Karpas-422 (cell line): ENCODE measurements at regions not wholly inside any gene's neighbourhood (a gene's known extent, or its start where the extent isn't known, plus 50 kb on each side); places are given as distances from the start of the nearest gene placed in this dataset.

Source experiments
- DNase-seq: peaks from one replicate; pipeline ENCODE4 v3.0.0-alpha.2; 2015
- H2AFZ ChIP-seq: fragments of 200-600 bp; sonication (generic); 2 replicates; pipeline ENCODE4 v1.6.1; 2014; ENCODE audit warnings: antibody characterized with exemption, low read length, mixed read lengths
- H3K27ac ChIP-seq: fragments of 200-600 bp; sonication (generic); 2 replicates; pipeline ENCODE4 v1.5.1; 2014; ENCODE audit warnings: mild to moderate bottlenecking, low read length, moderate library complexity
- H3K27me3 ChIP-seq: fragments of 200-600 bp; sonication (generic); 2 replicates; pipeline ENCODE4 v1.6.1; 2014; ENCODE audit warnings: low read length, mixed read lengths
- H3K36me3 ChIP-seq: fragments of 200-600 bp; sonication (generic); 2 replicates; pipeline ENCODE4 v1.6.1; 2014; ENCODE audit warnings: low read length, mixed read lengths; ENCODE audit not compliant: insufficient read depth
- H3K4me1 ChIP-seq: fragments of 200-600 bp; sonication (generic); 2 replicates; pipeline ENCODE4 v1.6.1; 2014; ENCODE audit warnings: mild to moderate bottlenecking, low read length, mixed read lengths
- H3K4me2 ChIP-seq: fragments of 200-600 bp; sonication (generic); 2 replicates; pipeline ENCODE4 v1.6.1; 2014; ENCODE audit warnings: low read length, low read depth, mild to moderate bottlenecking; ENCODE audit not compliant: poor library complexity, severe bottlenecking
- H3K4me3 ChIP-seq: fragments of 200-600 bp; sonication (generic); 2 replicates; pipeline ENCODE4 v1.5.1; 2014; ENCODE audit warnings: mild to moderate bottlenecking, antibody characterized with exemption, low read length, mixed read lengths
- H3K79me2 ChIP-seq: fragments of 200-600 bp; sonication (generic); 2 replicates; pipeline ENCODE4 v1.6.1; 2014; ENCODE audit warnings: mild to moderate bottlenecking, low read length, mixed read lengths
- H3K9ac ChIP-seq: fragments of 200-600 bp; sonication (generic); 2 replicates; pipeline ENCODE4 v1.6.0; 2014; ENCODE audit warnings: low read length
- H3K9me2 ChIP-seq: fragments of 200-600 bp; sonication (generic), shearing (Covaris generic); replicated peaks from 2 replicates; pipeline ENCODE4 v1.6.0; 2014; ENCODE audit warnings: mild to moderate bottlenecking, low read length, moderate library complexity; ENCODE audit not compliant: insufficient read depth
- H3K9me3 ChIP-seq: fragments of 300-700, 200-600 bp; sonication (generic); 2 replicates; pipeline ENCODE4 v1.6.1; 2014; ENCODE audit warnings: low read length, mixed read lengths
- H4K20me1 ChIP-seq: fragments of 200-600 bp; sonication (generic); 2 replicates; pipeline ENCODE4 v1.6.1; 2014; ENCODE audit warnings: mild to moderate bottlenecking, antibody characterized with exemption, low read length, low read depth; ENCODE audit not compliant: insufficient read depth

DNA sequence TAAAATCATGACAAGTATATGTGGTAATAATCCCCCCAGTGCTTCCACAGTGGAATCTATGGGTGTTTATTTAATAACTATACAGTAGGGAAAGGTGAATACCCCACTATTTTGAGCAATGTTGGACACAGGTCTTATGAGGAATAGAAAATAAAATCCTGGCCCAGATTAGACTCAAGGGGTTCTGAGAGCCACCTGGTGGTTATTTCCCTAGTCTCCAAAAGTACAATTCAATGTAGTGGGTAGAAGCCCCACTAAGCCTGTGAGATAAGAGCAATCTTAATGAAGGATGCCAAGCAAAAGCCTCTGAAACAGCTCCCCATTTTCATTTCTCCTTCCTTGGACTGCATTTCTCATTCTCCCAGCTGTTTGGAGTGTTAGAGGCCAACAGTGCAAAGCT, 328.2 kb upstream of the NR3C2 start:
- Histone ChIP-seq H3K4me1 (no peaks in the 10 kb centered on the region), H3K9ac (no peak overlapping the region), H4K20me1 (no peaks in the 10 kb centered on the region), H3K4me2 (no peak overlapping the region), H3K9me3 (peaks cover 8% of the 10 kb centered on the region), H3K9me2 (peaks cover 8% of the 10 kb centered on the region; the same call in 1 of the 2 replicates), H3K79me2 (no peaks in the 10 kb centered on the region), H2AFZ (no peak overlapping the region), H3K36me3 (no peaks in the 10 kb centered on the region), H3K4me3 (no peak overlapping the region), H3K27ac (no peak overlapping the region), H3K27me3 (no peaks in the 10 kb centered on the region)
- no peak for DNase-seq

DNA sequence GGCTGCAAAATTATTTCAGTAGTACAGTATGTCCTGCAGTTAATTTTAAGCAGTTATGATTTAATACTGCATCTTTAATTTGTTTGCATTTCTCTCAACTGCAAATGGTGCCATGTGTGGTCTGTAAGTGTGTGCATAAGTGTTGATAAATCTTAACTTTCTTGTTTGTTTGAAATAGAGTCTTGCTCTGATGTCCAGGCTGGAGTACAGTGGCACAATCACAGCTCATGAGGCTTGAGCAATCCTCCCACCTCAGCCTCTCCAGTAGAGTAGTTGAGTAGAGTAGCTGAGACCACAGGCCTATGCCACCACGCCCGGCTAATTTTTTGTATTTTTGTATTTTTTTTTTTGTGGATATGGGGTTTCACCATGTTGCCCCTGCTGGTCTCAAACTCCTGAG, 322.5 kb upstream of the NR3C2 start:
- no peaks in the 10 kb centered on the region for H3K36me3 ChIP-seq
- H3K9me3 ChIP-seq, result peaks cover 12% of the 10 kb centered on the region
- peaks cover 8% of the 10 kb centered on the region; the same call in 1 of the 2 replicates for H3K9me2 ChIP-seq
- no peak overlapping the region for H3K9ac ChIP-seq
- no peak overlapping the region for H3K27ac ChIP-seq
- DNase-seq, result no peak
- no peak overlapping the region for H3K4me3 ChIP-seq
- H2AFZ ChIP-seq, result no peak overlapping the region
- H3K27me3 ChIP-seq, result no peaks in the 10 kb centered on the region
- no peaks in the 10 kb centered on the region for H3K79me2 ChIP-seq
- H3K4me1 ChIP-seq, result no peaks in the 10 kb centered on the region
- H4K20me1 ChIP-seq, result no peaks in the 10 kb centered on the region
- no peak overlapping the region for H3K4me2 ChIP-seq

DNA sequence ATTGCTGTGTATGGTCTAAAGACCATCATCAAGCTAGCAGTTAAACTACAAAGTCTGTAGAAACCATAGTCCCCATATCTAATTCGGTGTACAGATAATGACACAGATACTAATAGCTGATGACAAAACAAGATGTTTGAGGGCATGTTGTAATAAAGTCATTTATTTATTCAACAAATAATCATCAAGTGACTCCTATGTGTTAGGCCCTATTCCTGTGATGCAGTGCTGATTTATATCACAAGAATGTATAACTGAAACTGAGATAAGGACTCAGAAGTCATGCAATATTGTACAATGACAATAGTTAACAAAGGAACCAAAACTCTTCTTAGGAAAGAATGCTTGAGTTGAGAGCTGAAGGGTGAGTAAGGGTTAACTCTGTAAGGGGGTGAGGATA, 315.0 kb upstream of the NR3C2 start:
- Histone ChIP-seq H3K36me3 (no peaks in the 10 kb centered on the region), H3K9ac (no peak overlapping the region), H3K4me1 (no peaks in the 10 kb centered on the region), H3K27ac (no peak overlapping the region), H3K9me3 (peaks cover 15% of the 10 kb centered on the region), H2AFZ (no peak overlapping the region), H3K9me2 (peaks cover 5% of the 10 kb centered on the region; the same call in 1 of the 2 replicates), H3K4me3 (no peak overlapping the region), H3K27me3 (no peaks in the 10 kb centered on the region), H3K4me2 (no peak overlapping the region), H4K20me1 (no peaks in the 10 kb centered on the region), H3K79me2 (no peaks in the 10 kb centered on the region)
- DNase-seq, result no peak

DNA sequence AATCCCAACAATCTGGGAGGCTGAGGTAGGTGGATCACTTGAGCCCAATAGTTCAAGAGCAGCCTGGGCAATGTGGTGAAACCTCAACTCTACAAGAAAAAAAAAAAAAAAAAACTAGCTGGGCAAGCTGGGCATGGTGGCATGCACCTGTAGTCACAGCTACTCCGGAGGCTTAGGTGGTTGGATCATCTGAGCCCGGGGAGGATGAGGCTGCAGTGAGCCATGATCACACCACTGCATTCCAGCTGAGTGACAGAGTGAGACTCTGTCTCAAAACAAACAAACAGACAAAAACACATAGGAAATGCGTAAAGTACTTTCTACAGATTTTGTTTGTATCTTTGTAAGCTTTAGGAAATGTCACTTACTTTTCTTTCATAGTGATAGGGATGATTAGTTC, 307.2 kb upstream of the NR3C2 start:
- Histone ChIP-seq H3K36me3 (no peaks in the 10 kb centered on the region), H3K4me2 (no peak overlapping the region), H3K4me3 (no peak overlapping the region), H3K27me3 (no peaks in the 10 kb centered on the region), H2AFZ (no peak overlapping the region), H3K9ac (no peak overlapping the region), H3K9me3 (peaks cover 3% of the 10 kb centered on the region; the same call in 1 of the 2 replicates), H3K4me1 (no peaks in the 10 kb centered on the region), H3K9me2 (no peaks in the 10 kb centered on the region), H4K20me1 (no peaks in the 10 kb centered on the region), H3K27ac (no peak overlapping the region), H3K79me2 (no peaks in the 10 kb centered on the region)
- DNase-seq, result no peak

DNA sequence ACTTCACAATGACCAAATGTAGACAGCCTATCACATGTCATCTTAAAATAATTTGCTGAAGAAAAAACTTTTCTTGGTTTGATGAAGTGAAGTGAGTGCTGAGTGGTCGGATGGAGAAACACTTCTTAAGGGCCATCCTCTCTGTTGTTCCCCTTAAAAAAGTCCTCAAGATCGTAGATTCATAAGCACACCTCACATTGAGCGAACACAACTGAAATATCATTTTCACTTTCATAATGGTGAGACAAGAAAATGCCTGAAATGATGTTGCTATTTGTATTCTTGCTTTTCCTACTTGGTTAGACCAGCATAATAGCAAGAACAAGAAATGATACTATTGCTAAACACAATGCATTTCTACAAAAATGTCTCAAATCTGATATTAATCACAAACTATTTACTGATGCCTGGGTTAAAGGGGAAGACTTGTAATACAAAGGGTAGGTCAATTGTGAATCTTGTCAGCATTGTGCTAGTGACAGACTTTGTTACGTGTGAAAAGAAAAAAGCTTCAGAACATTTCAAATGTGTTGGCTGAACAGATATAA, 305.6 kb upstream of the NR3C2 start:
- Histone ChIP-seq H3K27me3 (no peaks in the 10 kb centered on the region), H3K9ac (no peak overlapping the region), H3K79me2 (no peaks in the 10 kb centered on the region), H3K36me3 (no peaks in the 10 kb centered on the region), H2AFZ (no peak overlapping the region), H3K4me3 (no peak overlapping the region), H4K20me1 (no peaks in the 10 kb centered on the region), H3K9me2 (no peaks in the 10 kb centered on the region), H3K9me3 (peaks cover 3% of the 10 kb centered on the region; the same call in 1 of the 2 replicates), H3K4me1 (no peaks in the 10 kb centered on the region), H3K4me2 (no peak overlapping the region), H3K27ac (no peak overlapping the region)
- no peak for DNase-seq

DNA sequence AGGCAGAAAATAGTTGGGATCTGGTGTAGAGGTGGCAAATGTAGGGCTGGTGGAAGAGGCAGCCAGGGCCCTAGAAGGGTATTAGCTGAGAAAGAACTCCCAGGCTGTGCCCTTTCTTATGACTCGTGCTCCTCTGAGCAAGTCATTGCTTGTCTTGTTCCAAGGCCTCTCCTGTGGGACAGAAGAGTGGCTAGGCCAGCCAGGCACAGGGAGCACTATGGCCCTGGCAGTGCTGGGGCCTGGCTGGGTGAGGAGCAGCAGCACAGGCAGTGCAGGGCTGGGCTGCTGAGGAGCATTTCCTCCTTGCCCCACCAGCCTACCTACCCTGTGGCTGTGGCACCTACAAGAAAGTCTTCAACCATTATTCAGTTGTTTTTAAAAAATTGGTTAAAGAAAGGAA, 298.5 kb upstream of the NR3C2 start:
- Histone ChIP-seq H3K4me3 (no peak overlapping the region), H3K36me3 (no peaks in the 10 kb centered on the region), H3K27me3 (no peaks in the 10 kb centered on the region), H3K9me2 (no peaks in the 10 kb centered on the region), H3K9ac (no peak overlapping the region), H3K9me3 (no peaks in the 10 kb centered on the region), H3K4me1 (no peaks in the 10 kb centered on the region), H4K20me1 (no peaks in the 10 kb centered on the region), H3K27ac (no peak overlapping the region), H2AFZ (no peak overlapping the region), H3K4me2 (no peak overlapping the region), H3K79me2 (no peaks in the 10 kb centered on the region)
- no peak for DNase-seq

DNA sequence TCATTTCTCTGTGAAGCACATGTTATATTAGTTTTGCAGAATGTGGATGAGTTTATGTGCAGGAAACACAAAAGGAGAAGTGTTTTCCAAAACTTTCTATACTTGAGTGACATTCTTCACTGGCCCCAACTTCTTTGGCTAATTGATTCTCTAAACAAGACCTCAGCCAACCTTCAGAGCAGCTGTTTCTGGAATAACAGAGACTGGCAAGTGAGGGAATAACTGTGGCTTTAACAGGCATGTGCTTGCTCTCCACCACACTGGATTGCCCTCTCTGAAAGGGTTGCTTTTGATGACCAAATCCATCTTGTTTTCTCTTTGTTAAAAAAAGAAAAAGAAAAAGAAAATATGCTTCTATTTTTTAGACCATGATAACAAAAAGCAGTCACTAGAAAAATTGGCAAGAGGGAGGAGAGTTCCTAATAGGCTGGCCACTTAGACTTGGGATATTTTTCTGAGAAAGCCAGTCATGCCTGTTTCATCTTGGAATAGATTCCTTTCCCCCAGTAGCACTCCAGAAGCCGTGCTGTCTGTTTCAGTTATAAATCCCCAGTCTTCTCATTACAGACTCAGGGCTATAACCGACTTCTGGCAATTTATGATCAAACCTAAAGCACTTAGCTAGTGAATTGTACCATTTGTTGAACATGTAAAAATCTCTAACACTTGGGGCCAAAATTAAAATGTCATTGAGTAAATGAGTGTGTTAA, 295.0 kb upstream of the NR3C2 start:
- no peaks in the 10 kb centered on the region for H3K9me3 ChIP-seq
- H3K79me2 ChIP-seq, result no peaks in the 10 kb centered on the region
- H3K9me2 ChIP-seq, result no peaks in the 10 kb centered on the region
- no peak overlapping the region for H3K27ac ChIP-seq
- no peak overlapping the region for H3K4me3 ChIP-seq
- no peak overlapping the region for H3K9ac ChIP-seq
- no peak overlapping the region for H2AFZ ChIP-seq
- no peaks in the 10 kb centered on the region for H4K20me1 ChIP-seq
- no peaks in the 10 kb centered on the region for H3K27me3 ChIP-seq
- no peaks in the 10 kb centered on the region for H3K36me3 ChIP-seq
- no peak for DNase-seq
- no peak overlapping the region for H3K4me2 ChIP-seq
- H3K4me1 ChIP-seq, result no peaks in the 10 kb centered on the region

DNA sequence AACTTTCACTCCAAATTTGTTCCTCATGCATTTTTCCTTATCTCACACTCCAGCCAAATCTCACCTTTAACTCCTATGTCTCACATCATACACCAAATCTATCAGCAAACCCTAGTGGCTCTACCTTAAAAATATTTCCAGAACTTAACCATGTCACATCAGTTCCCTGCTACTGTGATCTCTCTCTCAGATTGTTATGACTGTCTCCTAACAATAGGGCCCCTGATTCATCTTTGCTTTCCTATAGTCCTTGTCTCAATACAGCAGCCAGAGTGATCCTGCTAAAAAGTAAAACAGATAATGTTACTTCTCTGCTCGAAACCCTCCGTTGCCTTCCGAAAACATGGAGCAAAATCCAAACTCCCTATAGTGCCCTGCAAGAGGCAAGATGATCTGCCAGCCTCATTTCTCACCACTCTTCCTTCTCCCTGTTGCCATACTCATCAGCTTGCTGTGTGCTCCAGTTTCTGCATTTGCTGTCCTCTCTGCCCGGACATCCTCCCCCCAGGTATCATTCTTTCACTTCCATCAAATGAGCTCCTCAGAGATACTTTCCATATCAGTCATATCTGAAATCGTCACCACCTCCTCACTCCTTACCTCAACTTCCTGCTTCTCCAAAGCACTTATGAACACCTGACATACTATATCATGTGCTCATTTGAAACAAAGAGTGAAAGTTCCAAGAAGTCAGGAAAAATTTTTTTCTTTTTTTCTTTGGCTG, 293.4 kb upstream of the NR3C2 start:
- no peaks in the 10 kb centered on the region for H3K4me1 ChIP-seq

More for the DNA sequence above, 293.4 kb upstream of the NR3C2 start:
- H3K9me2 ChIP-seq, result no peaks in the 10 kb centered on the region
- no peaks in the 10 kb centered on the region for H3K27me3 ChIP-seq
- no peak overlapping the region for H3K27ac ChIP-seq
- no peak overlapping the region for H2AFZ ChIP-seq
- DNase-seq, result no peak
- no peak overlapping the region for H3K9ac ChIP-seq
- no peak overlapping the region for H3K4me2 ChIP-seq
- no peaks in the 10 kb centered on the region for H3K9me3 ChIP-seq
- H3K4me3 ChIP-seq, result no peak overlapping the region
- no peaks in the 10 kb centered on the region for H3K79me2 ChIP-seq
- H3K36me3 ChIP-seq, result no peaks in the 10 kb centered on the region
- no peaks in the 10 kb centered on the region for H4K20me1 ChIP-seq
